ENCODE measurements at regions not wholly inside any gene's neighbourhood (a gene's known extent, or its start where the extent isn't known, plus 50 kb on each side); places are given as distances from the start of the nearest gene placed in this dataset.

DNA sequence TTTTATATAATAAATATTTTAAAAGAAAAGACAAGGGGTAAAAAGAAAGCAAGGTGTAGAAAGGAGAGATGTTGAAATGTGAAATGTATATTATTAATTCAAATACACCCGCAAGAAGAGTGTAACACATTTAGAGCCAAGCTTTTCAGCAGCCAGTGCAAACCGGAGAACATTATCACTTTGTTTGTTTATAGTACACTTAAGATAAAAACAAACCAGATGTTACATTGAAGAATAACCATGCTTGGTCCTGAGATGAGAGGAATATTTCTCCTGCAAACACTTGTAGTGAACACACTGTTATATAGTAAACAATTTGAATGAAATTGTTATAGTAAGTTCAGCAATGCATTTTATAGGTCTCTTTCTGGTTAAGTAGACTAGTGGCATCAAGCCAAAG lies 1441.5 kb downstream of the OTOL1 start:
- POLR2A ChIA-PET (ENCODE audit: low non-redundant PET) = no interaction called here
- no peak for DNase-seq (ENCODE audit: low spot score)
- H3K27ac ChIP-seq = no peak overlapping the region
- CTCF ChIA-PET = no interaction called here
- TF ChIP-seq, protein P1, sequence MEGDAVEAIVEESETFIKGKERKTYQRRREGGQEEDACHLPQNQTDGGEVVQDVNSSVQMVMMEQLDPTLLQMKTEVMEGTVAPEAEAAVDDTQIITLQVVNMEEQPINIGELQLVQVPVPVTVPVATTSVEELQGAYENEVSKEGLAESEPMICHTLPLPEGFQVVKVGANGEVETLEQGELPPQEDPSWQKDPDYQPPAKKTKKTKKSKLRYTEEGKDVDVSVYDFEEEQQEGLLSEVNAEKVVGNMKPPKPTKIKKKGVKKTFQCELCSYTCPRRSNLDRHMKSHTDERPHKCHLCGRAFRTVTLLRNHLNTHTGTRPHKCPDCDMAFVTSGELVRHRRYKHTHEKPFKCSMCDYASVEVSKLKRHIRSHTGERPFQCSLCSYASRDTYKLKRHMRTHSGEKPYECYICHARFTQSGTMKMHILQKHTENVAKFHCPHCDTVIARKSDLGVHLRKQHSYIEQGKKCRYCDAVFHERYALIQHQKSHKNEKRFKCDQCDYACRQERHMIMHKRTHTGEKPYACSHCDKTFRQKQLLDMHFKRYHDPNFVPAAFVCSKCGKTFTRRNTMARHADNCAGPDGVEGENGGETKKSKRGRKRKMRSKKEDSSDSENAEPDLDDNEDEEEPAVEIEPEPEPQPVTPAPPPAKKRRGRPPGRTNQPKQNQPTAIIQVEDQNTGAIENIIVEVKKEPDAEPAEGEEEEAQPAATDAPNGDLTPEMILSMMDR (conservative IDR thresholded peaks at IDR 0.05; ENCODE audit: low read depth) = no peak

DNA sequence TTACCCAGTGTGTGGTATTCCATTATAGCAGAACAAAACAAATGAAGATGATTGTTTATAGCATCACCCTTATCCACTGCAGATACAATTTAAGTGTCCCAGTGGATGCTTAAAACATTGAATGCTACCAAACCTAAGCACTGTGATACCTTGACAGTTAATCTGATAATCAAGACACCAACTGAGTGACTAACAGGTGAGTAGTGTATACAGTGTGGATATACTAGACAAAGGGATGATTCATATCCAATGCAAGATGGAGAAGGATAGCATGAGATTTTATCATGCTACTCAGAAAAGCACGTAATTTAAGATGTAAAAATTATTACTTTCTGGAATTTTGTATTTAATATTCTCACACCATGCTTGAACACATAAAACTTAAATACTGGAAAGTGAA lies 1449.0 kb downstream of the OTOL1 start:
- ChIA-PET POLR2A (ENCODE audit: low non-redundant PET) (no interaction called here), CTCF (no interaction called here)
- H3K27ac ChIP-seq = no peak overlapping the region
- TF ChIP-seq, protein P1 (conservative IDR thresholded peaks at IDR 0.05; ENCODE audit: low read depth) = no peak
- no peak for DNase-seq (ENCODE audit: low spot score)

DNA sequence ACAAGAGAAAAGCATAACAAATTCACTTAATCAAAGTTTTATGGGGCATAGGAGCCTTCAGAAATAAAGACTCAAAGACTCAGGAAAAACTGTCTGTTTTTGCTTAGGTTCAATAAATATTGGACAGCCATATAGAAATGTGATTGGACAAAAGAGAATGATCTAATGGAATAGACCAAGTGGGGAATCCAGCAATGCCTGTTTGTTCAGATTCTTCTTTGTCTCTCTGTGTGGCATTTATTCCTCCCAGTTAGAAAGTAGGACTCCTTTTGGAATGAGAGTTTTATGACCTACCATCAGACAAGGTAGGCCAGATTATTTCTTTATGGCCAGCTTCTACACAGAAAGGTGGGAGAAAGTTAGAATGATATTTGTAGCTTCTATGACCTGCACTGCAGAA lies 1460.1 kb downstream of the OTOL1 start:
- POLR2A ChIA-PET (ENCODE audit: low non-redundant PET) = no interaction called here
- TF ChIP-seq, protein P1 (conservative IDR thresholded peaks at IDR 0.05; ENCODE audit: low read depth) = no peak
- no peak overlapping the region for H3K27ac ChIP-seq
- no peak for DNase-seq (ENCODE audit: low spot score)
- CTCF ChIA-PET = no interaction called here

DNA sequence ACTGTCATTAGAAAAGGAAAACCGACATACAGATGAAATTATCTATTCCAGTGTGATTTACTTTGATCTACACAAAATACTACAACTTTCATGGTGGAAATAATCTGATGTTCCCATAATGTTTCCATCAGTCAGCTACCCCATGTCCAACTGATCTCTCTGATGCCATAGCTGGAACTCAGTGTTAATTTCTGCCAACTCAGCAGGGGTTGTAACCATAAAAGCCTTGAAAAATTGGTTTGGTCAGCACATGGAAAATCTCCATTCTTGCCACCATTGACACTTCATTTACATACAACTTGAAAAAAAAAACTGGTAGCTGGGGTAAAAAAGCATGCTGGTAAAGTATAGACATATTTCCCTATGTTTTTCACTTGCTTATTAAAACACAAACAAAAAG lies 1463.7 kb downstream of the OTOL1 start:
- TF ChIP-seq, protein P1 (conservative IDR thresholded peaks at IDR 0.05; ENCODE audit: low read depth) = no peak
- ChIA-PET POLR2A (ENCODE audit: low non-redundant PET) (no interaction called here), CTCF (no interaction called here)
- no peak overlapping the region for H3K27ac ChIP-seq
- no peak for DNase-seq (ENCODE audit: low spot score)

DNA sequence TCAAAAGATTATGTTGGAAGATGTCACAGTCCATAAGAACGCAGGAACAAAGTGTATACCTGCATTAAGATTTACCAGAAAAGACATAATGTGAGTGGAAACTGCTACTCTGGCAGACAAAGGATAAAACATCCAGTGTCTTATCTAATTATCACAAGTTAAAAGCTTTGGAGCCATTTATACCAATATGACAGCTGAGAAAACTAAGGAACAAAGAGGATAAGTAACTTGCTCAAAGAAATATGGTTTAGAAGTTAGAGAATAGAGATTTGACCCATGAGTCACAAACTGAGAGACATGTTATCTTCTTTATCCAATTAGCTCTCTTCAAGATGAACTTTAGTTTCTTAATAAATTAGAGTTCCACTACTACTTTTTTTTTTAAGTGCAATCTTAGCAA lies 1473.7 kb downstream of the OTOL1 start:
- ChIA-PET POLR2A (ENCODE audit: low non-redundant PET) (no interaction called here), CTCF (no interaction called here)
- no peak overlapping the region for H3K27ac ChIP-seq
- TF ChIP-seq, protein P1 (conservative IDR thresholded peaks at IDR 0.05; ENCODE audit: low read depth) = no peak
- DNase-seq (ENCODE audit: low spot score) = no peak

DNA sequence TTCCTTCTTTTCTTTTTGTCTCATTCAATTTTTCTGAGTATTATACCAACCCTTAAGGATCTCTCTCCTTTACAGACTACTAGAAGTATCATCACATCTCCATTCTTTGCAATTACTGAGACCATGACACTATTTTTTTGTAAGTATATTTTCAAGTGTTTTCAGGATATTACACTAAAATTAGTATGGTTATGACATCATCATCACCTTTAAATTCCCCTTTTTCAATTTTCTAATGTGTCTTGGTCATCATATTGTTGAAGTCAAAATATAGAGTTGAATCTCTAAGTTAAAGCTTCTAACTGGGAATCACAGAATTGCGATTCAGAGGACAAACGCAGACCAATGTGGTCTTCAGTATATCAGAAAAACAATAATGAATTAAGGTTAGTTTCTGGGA lies 1475.1 kb downstream of the OTOL1 start:
- TF ChIP-seq, protein P1 (conservative IDR thresholded peaks at IDR 0.05; ENCODE audit: low read depth) = no peak
- H3K27ac ChIP-seq = no peak overlapping the region
- CTCF ChIA-PET = no interaction called here
- POLR2A ChIA-PET (ENCODE audit: low non-redundant PET) = no interaction called here
- DNase-seq (ENCODE audit: low spot score) = no peak

DNA sequence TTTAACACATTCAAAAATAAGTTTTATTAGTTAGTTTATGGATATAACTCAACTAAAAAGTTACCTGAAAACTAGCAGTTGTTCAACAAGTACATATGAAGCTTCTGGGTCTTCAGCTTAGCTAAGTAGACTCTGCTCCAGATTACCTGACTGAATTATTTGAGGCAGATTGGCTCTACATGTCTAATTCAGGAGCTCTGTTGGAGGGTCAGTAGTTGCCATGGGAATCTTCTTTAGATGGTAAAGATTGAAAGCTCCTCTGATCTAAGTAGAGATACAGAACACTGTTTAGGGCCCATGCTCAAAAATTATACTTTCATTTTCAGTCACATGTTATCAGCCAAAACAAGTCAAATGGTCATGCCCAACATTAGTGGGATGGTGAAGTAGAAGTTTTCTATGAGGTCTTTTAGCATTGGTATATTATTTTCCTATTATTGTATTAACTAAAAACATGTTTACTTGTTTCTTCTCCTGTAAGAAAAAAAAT lies 1476.9 kb downstream of the OTOL1 start:
- ChIA-PET CTCF (interaction anchor here (0.7 kb wide), 1 partner anchor 29 kb away, joined by 3 read pairs; no protein-coding TSS in a partner anchor), POLR2A (ENCODE audit: low non-redundant PET) (no interaction called here)
- no peak overlapping the region for H3K27ac ChIP-seq
- DNase-seq (ENCODE audit: low spot score) = no peak
- TF ChIP-seq, protein P1 (conservative IDR thresholded peaks at IDR 0.05; ENCODE audit: low read depth) = no peak

Measured in RWPE1 (cell line).